GM19455 (cell line): ENCODE measurements at regions not wholly inside any gene's neighbourhood (a gene's known extent, or its start where the extent isn't known, plus 50 kb on each side); places are given as distances from the start of the nearest gene placed in this dataset.
"Not testable (repeated sequence)": the region's sequence is repeated elsewhere in the genome, so short reads cannot be mapped to it uniquely, and the experiment has no call there.

Experiments
- ATAC-seq: cut with Tn5 transposase; IDR thresholded peaks from one replicate; pipeline ENCODE4 v1.9.1; 2021; ENCODE audit not compliant: unreplicated experiment

- not testable (repeated sequence) for ATAC-seq
Measured at GRCh38 chr7:65069476-65069875, 63.0 kb upstream of the ERV3-1 start.

- not testable (repeated sequence) for ATAC-seq
Measured at GRCh38 chr7:65062566-65062965, 56.1 kb upstream of the ERV3-1 start.

- ATAC-seq = not testable (repeated sequence)
Measured at GRCh38 chr7:65059247-65059646, 52.8 kb upstream of the ERV3-1 start.
